ENCODE measurements at regions not wholly inside any gene's neighbourhood (a gene's known extent, or its start where the extent isn't known, plus 50 kb on each side); places are given as distances from the start of the nearest gene placed in this dataset.

- DNase-seq (no peak), ATAC-seq (no peak)
- no peak overlapping the region for H3K27ac ChIP-seq
- in situ Hi-C loops (cut with MboI; ENCODE audit: low sequenced_read_pairs in 4 of 4) = no loop called here
- TF ChIP-seq CTCF (IDR thresholded peaks at IDR 0.05 in 4 of 5, conservative IDR thresholded peaks at IDR 0.05 in 1 of 5) (no peak), POLR2A (IDR thresholded peaks at IDR 0.05) (no peak)
- no peak overlapping the region for H3K4me3 ChIP-seq
- H3K36me3 ChIP-seq = no peaks in the 10 kb centered on the region
- no peaks in the 10 kb centered on the region for H3K27me3 ChIP-seq
- intact Hi-C loops (cut with DNase I; ENCODE audit: low total_unique reads) = no loop called here
- H3K4me1 ChIP-seq = no peaks in the 10 kb centered on the region
- no peaks in the 10 kb centered on the region for H3K9me3 ChIP-seq
Observed at GRCh38 chr9:111193095-111193494, 136.9 kb downstream of the OR2K2 start.

- no peak for DNase-seq
- H3K4me3 ChIP-seq = no peak overlapping the region
- no peaks in the 10 kb centered on the region for H3K9me3 ChIP-seq
- no peak overlapping the region for H3K27ac ChIP-seq
- TF ChIP-seq CTCF (IDR thresholded peaks at IDR 0.05 in 4 of 5, conservative IDR thresholded peaks at IDR 0.05 in 1 of 5) (no peak), POLR2A (IDR thresholded peaks at IDR 0.05) (no peak)
- ATAC-seq = no peak
- no peaks in the 10 kb centered on the region for H3K36me3 ChIP-seq
- H3K4me1 ChIP-seq = no peaks in the 10 kb centered on the region
- H3K27me3 ChIP-seq = no peaks in the 10 kb centered on the region
- in situ Hi-C loops (cut with MboI; ENCODE audit: low sequenced_read_pairs in 4 of 4) (no loop called here), intact Hi-C loops (cut with DNase I; ENCODE audit: low total_unique reads) (no loop called here)
Observed at GRCh38 chr9:111192650-111193049, 137.4 kb downstream of the OR2K2 start.

GRCh38 chr9:111190347-111190746 is 139.7 kb downstream of the OR2K2 start:
- in situ Hi-C loops (cut with MboI; ENCODE audit: low sequenced_read_pairs in 4 of 4) = no loop called here
- no peaks in the 10 kb centered on the region for H3K9me3 ChIP-seq

GRCh38 chr9:111187376-111187775 is 142.6 kb downstream of the OR2K2 start:
- no peak overlapping the region for H3K4me3 ChIP-seq
- intact Hi-C loops (cut with DNase I; ENCODE audit: low total_unique reads) = no loop called here
- ATAC-seq (no peak), DNase-seq (no peak)
- no peaks in the 10 kb centered on the region for H3K4me1 ChIP-seq
- H3K9me3 ChIP-seq = no peaks in the 10 kb centered on the region
- H3K27me3 ChIP-seq = no peaks in the 10 kb centered on the region
- in situ Hi-C loops (cut with MboI; ENCODE audit: low sequenced_read_pairs in 4 of 4) = no loop called here
- TF ChIP-seq POLR2A (IDR thresholded peaks at IDR 0.05) (no peak), CTCF (IDR thresholded peaks at IDR 0.05 in 4 of 5, conservative IDR thresholded peaks at IDR 0.05 in 1 of 5) (no peak)
- H3K36me3 ChIP-seq = no peaks in the 10 kb centered on the region
- H3K27ac ChIP-seq = no peak overlapping the region

More at GRCh38 chr9:111190347-111190746, 139.7 kb downstream of the OR2K2 start:
- intact Hi-C loops (cut with DNase I; ENCODE audit: low total_unique reads) = no loop called here
- Histone ChIP-seq H3K4me3 (no peak overlapping the region), H3K27ac (no peak overlapping the region), H3K27me3 (no peaks in the 10 kb centered on the region), H3K36me3 (no peaks in the 10 kb centered on the region), H3K4me1 (no peaks in the 10 kb centered on the region)
- ATAC-seq = no peak
- TF ChIP-seq CTCF (IDR thresholded peaks at IDR 0.05 in 4 of 5, conservative IDR thresholded peaks at IDR 0.05 in 1 of 5) (no peak), POLR2A (IDR thresholded peaks at IDR 0.05) (no peak)
- no peak for DNase-seq

- in situ Hi-C loops (cut with MboI; ENCODE audit: low sequenced_read_pairs in 4 of 4) (no loop called here), intact Hi-C loops (cut with DNase I; ENCODE audit: low total_unique reads) (no loop called here)
- DNase-seq (no peak), ATAC-seq (no peak)
- no peaks in the 10 kb centered on the region for H3K9me3 ChIP-seq
- no peaks in the 10 kb centered on the region for H3K4me1 ChIP-seq
- no peaks in the 10 kb centered on the region for H3K27me3 ChIP-seq
- TF ChIP-seq CTCF (IDR thresholded peaks at IDR 0.05 in 4 of 5, conservative IDR thresholded peaks at IDR 0.05 in 1 of 5) (no peak), POLR2A (IDR thresholded peaks at IDR 0.05) (no peak)
- H3K4me3 ChIP-seq = no peak overlapping the region
- no peaks in the 10 kb centered on the region for H3K36me3 ChIP-seq
- no peak overlapping the region for H3K27ac ChIP-seq
Observed at GRCh38 chr9:111186021-111186530, 143.9 kb downstream of the OR2K2 start.
